Adrenal gland (tissue), 5 donors: ENCODE measurements at regions not wholly inside any gene's neighbourhood (a gene's known extent, or its start where the extent isn't known, plus 50 kb on each side); places are given as distances from the start of the nearest gene placed in this dataset.

Experiments used
- CTCF ChIP-seq, 6 experiments: fragments of 450-650 bp in 4 of 6; fragments of 200-600 bp in 2 of 6; sonication (generic) in 1 of 6; IDR thresholded peaks; 1 replicate in 5 of 6; 2 replicates in 1 of 6; pipeline versions ENCODE4 v1.5.1 to v1.8.0; 2016 to 2021; ENCODE audit warnings: antibody characterized with exemption in 6 of 6, mild to moderate bottlenecking in 2 of 6, moderate library complexity in 1 of 6
- POLR2A ChIP-seq, 2 donors: fragments of 450-650 bp; IDR thresholded peaks; one replicate each; pipeline ENCODE4 v1.6.1; 2017; ENCODE audit warnings: antibody characterized with exemption in 2 of 2, mild to moderate bottlenecking in 2 of 2, moderate library complexity in 1 of 2
- donor health status: DM: no; HTN: no; CAD: no.

- TF ChIP-seq CTCF (IDR thresholded peaks at IDR 0.05) (no peak), POLR2A (IDR thresholded peaks at IDR 0.05) (no peak)
Observed at GRCh38 chr2:188853307-188853706, 120.9 kb upstream of the COL3A1 start.
